ENCODE measurements at regions not wholly inside any gene's neighbourhood (a gene's known extent, or its start where the extent isn't known, plus 50 kb on each side); places are given as distances from the start of the nearest gene placed in this dataset.

- H2AFZ ChIP-seq (ENCODE audit: low read length), result no peak overlapping the region
- intact Hi-C loops (cut with micrococcal nuclease; ENCODE audit: unreplicated experiment), result no loop called here
- no TSS peak for BruUV-seq (replicated peaks)
Measured at GRCh38 chr2:157058161-157058560, 199.3 kb upstream of the GALNT5 start.

DNA sequence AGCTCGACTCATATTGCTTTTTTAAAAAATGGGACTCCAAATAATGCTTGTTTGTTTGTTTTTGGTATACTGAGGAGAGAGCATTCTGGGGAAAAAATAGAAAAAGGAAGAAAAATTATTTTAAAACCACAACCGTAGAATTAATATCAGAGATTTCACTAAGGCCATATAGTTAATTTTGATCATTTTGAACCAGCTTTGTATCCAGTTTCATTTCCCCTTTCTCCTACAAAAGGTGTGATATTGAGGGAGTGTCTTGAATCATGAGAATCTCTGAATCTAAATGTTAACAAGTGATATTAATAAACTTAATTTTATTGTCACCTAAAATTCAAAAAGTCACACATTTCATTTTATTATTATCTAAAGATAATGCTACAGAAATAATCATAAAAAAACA, 198.5 kb upstream of the GALNT5 start:
- H3K36me3 ChIP-seq (ENCODE audit: insufficient read depth, low read length), result no peaks in the 10 kb centered on the region
- POLR2A ChIA-PET, result interaction anchor here (0.6 kb wide), 1 partner anchor 69 kb away, joined by 3 read pairs; no protein-coding TSS in a partner anchor
- no peak overlapping the region for H3K4me3 ChIP-seq (ENCODE audit: low read depth, low read length, poor library complexity, severe bottlenecking)
- H3K4me2 ChIP-seq (ENCODE audit: low read length), result no peak overlapping the region
- intact Hi-C loops (cut with micrococcal nuclease; ENCODE audit: unreplicated experiment), result no loop called here
- DNase-seq (ENCODE audit: low spot score), result no peak
- CTCF ChIA-PET (ENCODE audit: unreplicated experiment), result no interaction called here
- no peaks in the 10 kb centered on the region for H3K79me2 ChIP-seq (ENCODE audit: insufficient read depth, low read depth, low read length)
- H2AFZ ChIP-seq (ENCODE audit: low read length), result no peak overlapping the region
- H3K4me1 ChIP-seq (ENCODE audit: insufficient read depth, low read length, poor library complexity, severe bottlenecking), result no peaks in the 10 kb centered on the region
- TF ChIP-seq EZH2phosphoT487 (IDR thresholded peaks at IDR 0.05; ENCODE audit: borderline replicate concordance, low read depth, low read length) (no peak), CTCF (conservative IDR thresholded peaks at IDR 0.05; ENCODE audit: low read length) (no peak)
- no peak overlapping the region for H3K27ac ChIP-seq (ENCODE audit: low read depth, low read length, poor library complexity, severe bottlenecking)
- no TSS peak for BruUV-seq (replicated peaks)
- H4K20me1 ChIP-seq (ENCODE audit: insufficient read depth, low read length), result no peaks in the 10 kb centered on the region
- no peaks in the 10 kb centered on the region for H3K9me3 ChIP-seq (ENCODE audit: low read length)
- H3K9me2 ChIP-seq (ENCODE audit: insufficient read depth, low read length), result no peaks in the 10 kb centered on the region

More at GRCh38 chr2:157058161-157058560, 199.3 kb upstream of the GALNT5 start:
- Histone ChIP-seq H3K4me1 (ENCODE audit: insufficient read depth, low read length, poor library complexity, severe bottlenecking) (no peaks in the 10 kb centered on the region), H3K79me2 (ENCODE audit: insufficient read depth, low read depth, low read length) (no peaks in the 10 kb centered on the region), H3K9me3 (ENCODE audit: low read length) (no peaks in the 10 kb centered on the region), H3K27ac (ENCODE audit: low read depth, low read length, poor library complexity, severe bottlenecking) (no peak overlapping the region), H3K4me2 (ENCODE audit: low read length) (no peak overlapping the region), H3K36me3 (ENCODE audit: insufficient read depth, low read length) (no peaks in the 10 kb centered on the region), H3K4me3 (ENCODE audit: low read depth, low read length, poor library complexity, severe bottlenecking) (no peak overlapping the region), H3K9me2 (ENCODE audit: insufficient read depth, low read length) (no peaks in the 10 kb centered on the region), H4K20me1 (ENCODE audit: insufficient read depth, low read length) (no peaks in the 10 kb centered on the region)
- ChIA-PET CTCF (ENCODE audit: unreplicated experiment) (interaction anchor here (0.5 kb wide), 1 partner anchor 68 kb away, joined by 3 read pairs; no protein-coding TSS in a partner anchor), POLR2A (no interaction called here)
- DNase-seq (ENCODE audit: low spot score), result no peak
- TF ChIP-seq CTCF (conservative IDR thresholded peaks at IDR 0.05; ENCODE audit: low read length) (no peak), EZH2phosphoT487 (IDR thresholded peaks at IDR 0.05; ENCODE audit: borderline replicate concordance, low read depth, low read length) (no peak)

- ChIA-PET POLR2A (no interaction called here), CTCF (ENCODE audit: unreplicated experiment) (no interaction called here)
- DNase-seq (ENCODE audit: low spot score), result no peak
- Histone ChIP-seq H2AFZ (ENCODE audit: low read length) (no peak overlapping the region), H3K9me3 (ENCODE audit: low read length) (no peaks in the 10 kb centered on the region), H3K79me2 (ENCODE audit: insufficient read depth, low read depth, low read length) (no peaks in the 10 kb centered on the region), H3K4me2 (ENCODE audit: low read length) (no peak overlapping the region), H3K4me3 (ENCODE audit: low read depth, low read length, poor library complexity, severe bottlenecking) (no peak overlapping the region), H4K20me1 (ENCODE audit: insufficient read depth, low read length) (no peaks in the 10 kb centered on the region), H3K9me2 (ENCODE audit: insufficient read depth, low read length) (no peaks in the 10 kb centered on the region), H3K4me1 (ENCODE audit: insufficient read depth, low read length, poor library complexity, severe bottlenecking) (no peaks in the 10 kb centered on the region), H3K27ac (ENCODE audit: low read depth, low read length, poor library complexity, severe bottlenecking) (no peak overlapping the region), H3K36me3 (ENCODE audit: insufficient read depth, low read length) (no peaks in the 10 kb centered on the region)
- TF ChIP-seq CTCF (conservative IDR thresholded peaks at IDR 0.05; ENCODE audit: low read length) (no peak), EZH2phosphoT487 (IDR thresholded peaks at IDR 0.05; ENCODE audit: borderline replicate concordance, low read depth, low read length) (no peak)
- intact Hi-C loops (cut with micrococcal nuclease; ENCODE audit: unreplicated experiment), result no loop called here
- no TSS peak for BruUV-seq (replicated peaks)
Measured at GRCh38 chr2:157061799-157062198, 195.7 kb upstream of the GALNT5 start.

Measured in OCI-LY7 (cell line).